K562 (cell line): ENCODE measurements at regions not wholly inside any gene's neighbourhood (a gene's known extent, or its start where the extent isn't known, plus 50 kb on each side); places are given as distances from the start of the nearest gene placed in this dataset.
"Not testable (repeated sequence)": the region's sequence is repeated elsewhere in the genome, so short reads cannot be mapped to it uniquely, and the experiment has no call there.

Source experiments
- ATAC-seq: fragments of 200-7000 bp; cut with Tn5 transposase; 3 replicates; pipeline ENCODE4 v1.9.1; 2020; ENCODE audit warnings: moderate library complexity
- BruUV-seq: library from RNA; stranded (reverse); fragments of 400-500 nt; replicated peaks from 2 replicates; lab custom pipeline; 2021; lab: Mats Ljungman, UMichigan
- CTCF ChIA-PET: fragments of 300-600 bp; formaldehyde crosslinking; extraction: SDS; loops from one replicate; lab custom pipeline; 2021; ENCODE audit warnings: low intra/inter-chr PET ratio; lab: Yijun Ruan, JAX
- POLR2A ChIA-PET: fragments of 300-600, 350-650 bp; sonication (Branson Sonifier 250); formaldehyde crosslinking; extraction: SDS; loops from one replicate; lab custom pipeline; 2021; ENCODE audit warnings: antibody characterized with exemption, inconsistent platforms; lab: Yijun Ruan, JAX
- DNase-seq, 4 experiments: peaks; one replicate each; pipeline versions ENCODE4 v3.0.0 to v3.0.0-alpha.2; 2011 to 2018; ENCODE audit warnings: low spot score in 3 of 4, mixed read lengths in 3 of 4; ENCODE audit errors: extremely low read depth in 1 of 4
- FAIRE-seq: peaks from 2 replicates; lab custom pipeline; 2011; peaks lifted over from hg19 to GRCh38; lab: Jason Lieb, UNC
- H2AFZ ChIP-seq: 2 replicates; pipeline ENCODE4 v1.6.0; 2011; ENCODE audit warnings: low read depth, low read length, control low read depth, inconsistent platforms
- H3K27ac ChIP-seq: fragments of 200-600 bp; 3 replicates; pipeline ENCODE4 v1.8.0; 2011; ENCODE audit warnings: low read depth, mild to moderate bottlenecking, control low read depth, inconsistent platforms, low read length, moderate library complexity, mixed read lengths; ENCODE audit errors: extremely low read depth
- H3K27me3 ChIP-seq, 2 experiments: fragments of 300-600 bp in 1 of 2; 2 replicates in 1 of 2; 3 replicates in 1 of 2; pipeline versions ENCODE4 v1.6.0 to v1.8.0; 2011; ENCODE audit warnings: inconsistent platforms in 2 of 2, low read length in 2 of 2, mild to moderate bottlenecking in 1 of 2, mixed read lengths in 1 of 2, moderate library complexity in 1 of 2; ENCODE audit not compliant: control insufficient read depth in 2 of 2, insufficient read depth in 2 of 2
- H3K36me3 ChIP-seq: fragments of 300-600 bp; 3 replicates; pipeline ENCODE4 v1.8.0; 2011; ENCODE audit warnings: mild to moderate bottlenecking, low read length, inconsistent platforms; ENCODE audit not compliant: control insufficient read depth, insufficient read depth
- H3K4me1 ChIP-seq, 2 experiments: fragments of 200-600 bp in 1 of 2; replicated peaks in 1 of 2; 2 replicates in 1 of 2; 3 replicates in 1 of 2; pipeline versions ENCODE4 v1.5.1 to v1.8.0; 2011; ENCODE audit warnings: inconsistent platforms in 2 of 2, low read length in 2 of 2, mild to moderate bottlenecking in 1 of 2, mixed read lengths in 1 of 2, moderate library complexity in 1 of 2; ENCODE audit not compliant: control insufficient read depth in 2 of 2, insufficient read depth in 2 of 2
- H3K4me2 ChIP-seq: 2 replicates; pipeline ENCODE4 v1.6.1; 2011; ENCODE audit warnings: low read length, control low read depth, inconsistent platforms, mixed read lengths; ENCODE audit not compliant: insufficient read depth
- H3K4me3 ChIP-seq: fragments of 200-600 bp; sonication (generic), shearing (Covaris generic); 2 replicates; pipeline ENCODE4 v1.5.1; 2016; ENCODE audit warnings: control low read depth, inconsistent platforms
- H3K79me2 ChIP-seq: fragments of 200-600 bp; 3 replicates; pipeline ENCODE4 v1.8.0; 2011; ENCODE audit warnings: low read length, inconsistent platforms; ENCODE audit not compliant: control insufficient read depth, insufficient read depth
- H3K9ac ChIP-seq, 2 experiments: 2 replicates each; pipeline versions ENCODE4 v1.6.0 to v1.6.1; 2011; ENCODE audit warnings: low read depth in 2 of 2, low read length in 2 of 2, control low read depth in 1 of 2, inconsistent platforms in 1 of 2, mild to moderate bottlenecking in 1 of 2, mixed read lengths in 1 of 2; ENCODE audit not compliant: insufficient read depth in 1 of 2
- H3K9me1 ChIP-seq: one replicate; pipeline ENCODE4 v1.6.0; 2011; ENCODE audit warnings: inconsistent platforms, mild to moderate bottlenecking, low read length, moderate library complexity; ENCODE audit not compliant: control insufficient read depth, insufficient read depth
- H3K9me3 ChIP-seq: replicated peaks from 2 replicates; pipeline ENCODE4 v1.5.1; 2011; ENCODE audit warnings: low read depth, low read length, inconsistent platforms; ENCODE audit not compliant: control insufficient read depth, insufficient read depth
- H4K20me1 ChIP-seq: replicated peaks from 2 replicates; pipeline ENCODE4 v1.6.1; 2011; ENCODE audit warnings: low read length, inconsistent platforms, mixed read lengths; ENCODE audit not compliant: control insufficient read depth, insufficient read depth
- CXXC5 ChIP-seq: fragments of 250-450 bp; sonication (Bioruptor Pico); IDR thresholded peaks from 2 replicates; pipeline ENCODE4 v1.8.0; 2022; ENCODE audit warnings: inconsistent platforms, mild to moderate bottlenecking, moderate library complexity
- E4F1 ChIP-seq: fragments of 250-450 bp; sonication (Bioruptor Pico); IDR thresholded peaks from 2 replicates; pipeline ENCODE4 v1.5.0; 2021; ENCODE audit warnings: mild to moderate bottlenecking, borderline replicate concordance
- NR2C1 ChIP-seq, 2 experiments: fragments of 450-650 bp; IDR thresholded peaks; 2 replicates each; pipeline ENCODE4 v1.6.1; 2017; ENCODE audit warnings: mild to moderate bottlenecking in 2 of 2, antibody characterized with exemption in 1 of 2, inconsistent platforms in 1 of 2, missing compliant biosample characterization in 1 of 2, missing genetic modification characterization in 1 of 2
- PTRF ChIP-seq: fragments of 450-650 bp; IDR thresholded peaks from 2 replicates; pipeline ENCODE4 v1.6.1; 2016; ENCODE audit warnings: mild to moderate bottlenecking, missing genetic modification characterization, missing compliant biosample characterization
- WGBS: fragments of 100-300 bp; shearing (Covaris generic); methylation state at CpG from one replicate; pipeline ENCODE4 v1.1.6; 2016; ENCODE audit warnings: low coverage, mixed read lengths; ENCODE audit not compliant: insufficient coverage; ENCODE audit errors: missing lambda C conversion rate; 5-methylcytosine and 5-hydroxymethylcytosine counted together
- in situ Hi-C: fragments of 300-500 bp; cut with MboI; formaldehyde crosslinking; loops from 4 replicates; pipeline ENCODE4 v1.15.0; 2018; ENCODE audit warnings: inconsistent platforms, mixed read lengths
- intact Hi-C: fragments of 100-400 bp; cut with micrococcal nuclease; formaldehyde crosslinking; loops from 2 replicates; pipeline ENCODE4 v1.14.2; 2022

- TF ChIP-seq NR2C1 (IDR thresholded peaks at IDR 0.05) (no peak), NR2C1 (tag; IDR thresholded peaks at IDR 0.05) (no peak), PTRF (tag) (no peak), E4F1 (CRISPR knock-in tag) (no peak), CXXC5 (CRISPR knock-in tag) (no peak)
- TF ChIP-seq, all 486 proteins: peak for 0
These were observed 922.5 kb upstream of the FBXO33 start (continued) for GRCh38 chr14:40354754-40355153.

DNA sequence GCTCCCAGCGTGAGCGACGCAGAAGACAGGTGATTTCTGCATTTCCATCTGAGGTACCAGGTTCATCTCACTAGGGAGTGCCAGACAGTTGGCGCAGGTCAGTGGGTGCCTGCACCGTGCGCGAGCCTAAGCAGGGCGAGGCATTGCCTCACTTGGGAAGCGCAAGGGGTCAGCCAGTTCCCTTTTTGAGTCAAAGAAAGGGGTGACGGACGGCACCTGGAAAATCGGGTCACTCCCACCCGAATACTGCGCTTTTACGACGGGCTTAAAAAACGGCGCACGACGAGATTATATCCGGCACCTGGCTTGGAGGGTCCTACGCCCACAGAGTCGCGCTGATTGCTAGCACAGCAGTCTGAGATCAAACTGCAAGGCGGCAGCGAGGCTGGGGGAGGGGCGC lies 915.9 kb upstream of the FBXO33 start:
- H3K4me2 ChIP-seq, H3K9me3 ChIP-seq, H3K4me1 ChIP-seq, H3K9ac ChIP-seq, H3K36me3 ChIP-seq, H2AFZ ChIP-seq, FAIRE-seq, H3K9me1 ChIP-seq, CTCF ChIA-PET, H3K79me2 ChIP-seq, BruUV-seq, DNase-seq, intact Hi-C loops, H3K27ac ChIP-seq, H3K27me3 ChIP-seq, POLR2A ChIA-PET, H4K20me1 ChIP-seq, in situ Hi-C loops, ATAC-seq, H3K4me3 ChIP-seq: not testable (repeated sequence)
- 0% methylated on average over 18 of the region's 27 CpGs for WGBS
